Caco-2 (cell line): ENCODE measurements at regions not wholly inside any gene's neighbourhood (a gene's known extent, or its start where the extent isn't known, plus 50 kb on each side); places are given as distances from the start of the nearest gene placed in this dataset.

Experiments
- BruUV-seq: library from RNA; stranded (reverse); fragments of 400-500 nt; replicated peaks from 2 replicates; lab custom pipeline; 2021; lab: Mats Ljungman, UMichigan
- CTCF ChIA-PET: fragments of 300-600 bp; sonication (Branson Sonifier 250); formaldehyde crosslinking; loops from one replicate; lab custom pipeline; 2022; ENCODE audit warnings: antibody characterized with exemption; lab: Charles Lee
- POLR2A ChIA-PET: fragments of 300-600 bp; sonication (Branson Sonifier 250); formaldehyde crosslinking; loops from one replicate; lab custom pipeline; 2022; ENCODE audit warnings: antibody characterized with exemption; lab: Charles Lee
- DNase-seq, 2 experiments: peaks; one replicate each; pipeline versions ENCODE4 v3.0.0 to v3.0.0-alpha.2; 2020 to 2022
- H3K27me3 ChIP-seq: replicated peaks from 2 replicates; pipeline ENCODE4 v1.6.0; 2011; ENCODE audit warnings: low read length; ENCODE audit not compliant: control insufficient read depth, insufficient read depth
- H3K36me3 ChIP-seq: 2 replicates; pipeline ENCODE4 v1.5.1; 2011; ENCODE audit warnings: low read length; ENCODE audit not compliant: control insufficient read depth, insufficient read depth
- H3K4me1 ChIP-seq: fragments of 250-450 bp; sonication (Bioruptor Pico); 2 replicates; pipeline ENCODE4 v1.5.1; 2020; ENCODE audit warnings: mild to moderate bottlenecking
- H3K4me3 ChIP-seq: 2 replicates; pipeline ENCODE4 v1.5.1; 2011; ENCODE audit warnings: low read depth, mild to moderate bottlenecking, control low read depth, low read length
- H3K9me3 ChIP-seq: fragments of 250-450 bp; sonication (Bioruptor Pico); 2 replicates; pipeline ENCODE4 v1.5.1; 2020; ENCODE audit warnings: mild to moderate bottlenecking, moderate library complexity
- H3K27ac Mint-ChIP-seq: one replicate; pipeline ENCODE4 v1.8.0; 2022; ENCODE audit warnings: mixed read lengths; ENCODE audit not compliant: unreplicated experiment
- H3K27me3 Mint-ChIP-seq: one replicate; pipeline ENCODE4 v1.8.0; 2022; ENCODE audit warnings: mixed read lengths; ENCODE audit not compliant: insufficient read depth, unreplicated experiment
- H3K36me3 Mint-ChIP-seq: one replicate; pipeline ENCODE4 v1.8.0; 2022; ENCODE audit warnings: mild to moderate bottlenecking, mixed read lengths; ENCODE audit not compliant: insufficient read depth, unreplicated experiment
- H3K4me1 Mint-ChIP-seq: one replicate; pipeline ENCODE4 v1.8.0; 2022; ENCODE audit warnings: low read depth, mixed read lengths; ENCODE audit not compliant: unreplicated experiment
- H3K4me3 Mint-ChIP-seq: one replicate; pipeline ENCODE4 v1.8.0; 2022; ENCODE audit warnings: mild to moderate bottlenecking, moderate library complexity, mixed read lengths; ENCODE audit not compliant: unreplicated experiment
- H3K9me3 Mint-ChIP-seq: one replicate; pipeline ENCODE4 v1.8.0; 2022; ENCODE audit warnings: mixed read lengths; ENCODE audit not compliant: unreplicated experiment
- intact Hi-C: fragments of 100-400 bp; cut with micrococcal nuclease; formaldehyde crosslinking; loops from one replicate; pipeline ENCODE4 v1.10.0; 2022; ENCODE audit not compliant: unreplicated experiment
- TF ChIP-seq, protein P1 (sequence below), 2 experiments: fragments of 200-600 bp in 1 of 2; IDR thresholded peaks; 1 replicate in 1 of 2; 2 replicates in 1 of 2; pipeline versions ENCODE4 v1.5.1 to v1.8.0; 2011 to 2022; ENCODE audit warnings: antibody characterized with exemption in 1 of 2, control low read depth in 1 of 2, inconsistent platforms in 1 of 2, low read depth in 1 of 2, low read length in 1 of 2, mild to moderate bottlenecking in 1 of 2, moderate library complexity in 1 of 2; ENCODE audit not compliant: insufficient read depth in 1 of 2, severe bottlenecking in 1 of 2, unreplicated experiment in 1 of 2

DNA sequence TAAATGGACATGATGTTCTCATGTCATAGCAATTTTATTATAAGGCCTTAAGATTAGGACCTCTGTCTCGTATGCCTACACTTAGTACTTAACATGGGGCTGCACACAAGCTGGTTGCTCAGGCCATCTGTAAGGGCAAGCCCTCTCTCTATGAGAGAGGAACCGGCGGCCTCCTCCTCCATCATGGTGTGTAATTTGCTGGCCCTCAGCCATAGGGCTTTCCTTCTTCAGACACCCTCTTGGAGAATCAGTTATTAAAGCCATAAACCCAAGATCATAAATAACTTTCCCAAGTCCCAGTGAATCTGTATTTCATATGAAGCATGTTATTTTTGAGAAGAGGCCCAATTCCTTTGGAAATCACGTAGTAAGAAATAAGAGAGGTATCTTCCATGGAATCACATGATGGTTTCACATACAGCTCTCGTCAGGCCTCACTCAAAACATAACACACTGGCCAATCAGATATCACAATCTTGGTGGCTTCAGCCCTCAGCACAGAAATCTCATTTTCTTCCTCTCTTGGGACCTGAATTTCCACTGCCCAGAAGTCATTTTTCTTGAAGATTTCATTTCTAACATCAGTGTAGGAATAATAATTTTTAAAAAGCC is 92.6 kb downstream of the RDH14 start:
- H3K4me1 Mint-ChIP-seq = peaks cover 7% of the 10 kb centered on the region
- intact Hi-C loops = no loop called here
- no TSS peak for BruUV-seq
- no peak overlapping the region for H3K4me3 Mint-ChIP-seq
- H3K27me3 ChIP-seq = no peaks in the 10 kb centered on the region
- peaks cover 9% of the 10 kb centered on the region for H3K27me3 Mint-ChIP-seq
- no peaks in the 10 kb centered on the region for H3K36me3 ChIP-seq
- TF ChIP-seq, protein P1, sequence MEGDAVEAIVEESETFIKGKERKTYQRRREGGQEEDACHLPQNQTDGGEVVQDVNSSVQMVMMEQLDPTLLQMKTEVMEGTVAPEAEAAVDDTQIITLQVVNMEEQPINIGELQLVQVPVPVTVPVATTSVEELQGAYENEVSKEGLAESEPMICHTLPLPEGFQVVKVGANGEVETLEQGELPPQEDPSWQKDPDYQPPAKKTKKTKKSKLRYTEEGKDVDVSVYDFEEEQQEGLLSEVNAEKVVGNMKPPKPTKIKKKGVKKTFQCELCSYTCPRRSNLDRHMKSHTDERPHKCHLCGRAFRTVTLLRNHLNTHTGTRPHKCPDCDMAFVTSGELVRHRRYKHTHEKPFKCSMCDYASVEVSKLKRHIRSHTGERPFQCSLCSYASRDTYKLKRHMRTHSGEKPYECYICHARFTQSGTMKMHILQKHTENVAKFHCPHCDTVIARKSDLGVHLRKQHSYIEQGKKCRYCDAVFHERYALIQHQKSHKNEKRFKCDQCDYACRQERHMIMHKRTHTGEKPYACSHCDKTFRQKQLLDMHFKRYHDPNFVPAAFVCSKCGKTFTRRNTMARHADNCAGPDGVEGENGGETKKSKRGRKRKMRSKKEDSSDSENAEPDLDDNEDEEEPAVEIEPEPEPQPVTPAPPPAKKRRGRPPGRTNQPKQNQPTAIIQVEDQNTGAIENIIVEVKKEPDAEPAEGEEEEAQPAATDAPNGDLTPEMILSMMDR (IDR thresholded peaks at IDR 0.05; ENCODE audit: insufficient read depth in 1 of 2, low read depth in 1 of 2, low read length in 1 of 2, severe bottlenecking in 1 of 2, unreplicated experiment in 1 of 2) = no peak
- no peak overlapping the region for H3K4me3 ChIP-seq
- H3K27ac Mint-ChIP-seq = no peak overlapping the region
- no peaks in the 10 kb centered on the region for H3K9me3 Mint-ChIP-seq
- H3K36me3 Mint-ChIP-seq = no peaks in the 10 kb centered on the region
- ChIA-PET CTCF (no interaction called here), POLR2A (no interaction called here)
- no peak for DNase-seq
- H3K9me3 ChIP-seq = no peaks in the 10 kb centered on the region
- H3K4me1 ChIP-seq = no peaks in the 10 kb centered on the region

DNA sequence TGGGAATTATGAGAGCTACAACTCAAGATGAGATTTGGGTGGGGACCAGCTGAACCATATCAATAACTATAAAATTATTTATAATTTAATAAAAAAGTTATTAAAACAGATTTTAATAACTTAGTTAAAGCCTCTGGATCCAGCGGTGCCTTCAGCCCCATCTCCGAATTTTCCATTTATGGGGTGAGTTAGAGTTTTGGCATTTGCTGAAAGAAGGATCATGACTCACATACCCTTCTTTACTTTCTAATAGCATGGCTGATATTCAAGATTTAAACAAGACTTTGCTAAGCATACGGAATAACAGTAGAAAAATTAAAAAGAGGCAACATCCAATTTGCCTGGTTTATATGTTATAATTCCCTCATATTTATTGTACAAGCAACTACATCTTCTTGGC is 94.5 kb downstream of the RDH14 start:
- Mint-ChIP-seq H3K9me3 (no peaks in the 10 kb centered on the region), H3K27ac (no peak overlapping the region), H3K4me1 (peaks cover 13% of the 10 kb centered on the region), H3K4me3 (no peak overlapping the region), H3K36me3 (no peaks in the 10 kb centered on the region), H3K27me3 (peaks cover 10% of the 10 kb centered on the region)
- no peaks in the 10 kb centered on the region for H3K4me1 ChIP-seq
- POLR2A ChIA-PET = no interaction called here
- no peak overlapping the region for H3K4me3 ChIP-seq
- no peaks in the 10 kb centered on the region for H3K36me3 ChIP-seq
- no peaks in the 10 kb centered on the region for H3K27me3 ChIP-seq
- TF ChIP-seq, protein P1 (IDR thresholded peaks at IDR 0.05; ENCODE audit: insufficient read depth in 1 of 2, low read depth in 1 of 2, low read length in 1 of 2, severe bottlenecking in 1 of 2, unreplicated experiment in 1 of 2) = no peak
- H3K9me3 ChIP-seq = no peaks in the 10 kb centered on the region
- CTCF ChIA-PET = no interaction called here
- DNase-seq = no peak
- intact Hi-C loops = no loop called here
- no TSS peak for BruUV-seq

DNA sequence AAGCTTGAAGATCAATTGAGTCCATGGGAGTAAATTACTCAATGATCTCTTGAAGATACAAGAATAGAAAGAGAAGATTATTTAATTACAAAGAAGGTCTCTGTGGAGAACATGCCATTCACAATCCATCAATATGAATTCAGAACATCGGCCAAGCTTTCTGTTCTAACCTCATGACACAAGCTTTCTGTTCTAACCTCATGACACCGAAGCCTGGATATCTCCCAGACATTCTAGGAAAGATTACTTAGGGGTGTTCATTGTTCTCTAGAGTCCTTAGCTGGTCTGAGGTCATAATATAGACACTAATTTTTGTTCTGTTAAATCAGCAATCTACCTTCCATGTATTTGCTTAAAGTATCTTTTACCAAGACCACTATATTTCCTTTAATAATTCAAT is 95.5 kb downstream of the RDH14 start:
- intact Hi-C loops = no loop called here
- Histone ChIP-seq H3K4me3 (no peak overlapping the region), H3K27me3 (no peaks in the 10 kb centered on the region), H3K9me3 (no peaks in the 10 kb centered on the region), H3K4me1 (no peaks in the 10 kb centered on the region), H3K36me3 (no peaks in the 10 kb centered on the region)
- peaks cover 13% of the 10 kb centered on the region for H3K4me1 Mint-ChIP-seq
- TF ChIP-seq, protein P1 (IDR thresholded peaks at IDR 0.05; ENCODE audit: insufficient read depth in 1 of 2, low read depth in 1 of 2, low read length in 1 of 2, severe bottlenecking in 1 of 2, unreplicated experiment in 1 of 2) = no peak
- DNase-seq = no peak
- POLR2A ChIA-PET = no interaction called here
- no peak overlapping the region for H3K4me3 Mint-ChIP-seq
- H3K9me3 Mint-ChIP-seq = no peaks in the 10 kb centered on the region
- H3K27ac Mint-ChIP-seq = no peak overlapping the region
- no peaks in the 10 kb centered on the region for H3K36me3 Mint-ChIP-seq
- H3K27me3 Mint-ChIP-seq = peaks cover 9% of the 10 kb centered on the region
- CTCF ChIA-PET = no interaction called here
- BruUV-seq = no TSS peak
